HG03039 (cell line): ENCODE measurements at regions not wholly inside any gene's neighbourhood (a gene's known extent, or its start where the extent isn't known, plus 50 kb on each side); places are given as distances from the start of the nearest gene placed in this dataset.

Experiments
- ATAC-seq: cut with Tn5 transposase; IDR thresholded peaks from one replicate; pipeline ENCODE4 v1.9.1; 2021; ENCODE audit warnings: mild to moderate bottlenecking, moderate library complexity; ENCODE audit not compliant: unreplicated experiment

- ATAC-seq: no peak
Measured at GRCh38 chr3:177995381-177996085, 540.7 kb upstream of the KCNMB2 start.

DNA sequence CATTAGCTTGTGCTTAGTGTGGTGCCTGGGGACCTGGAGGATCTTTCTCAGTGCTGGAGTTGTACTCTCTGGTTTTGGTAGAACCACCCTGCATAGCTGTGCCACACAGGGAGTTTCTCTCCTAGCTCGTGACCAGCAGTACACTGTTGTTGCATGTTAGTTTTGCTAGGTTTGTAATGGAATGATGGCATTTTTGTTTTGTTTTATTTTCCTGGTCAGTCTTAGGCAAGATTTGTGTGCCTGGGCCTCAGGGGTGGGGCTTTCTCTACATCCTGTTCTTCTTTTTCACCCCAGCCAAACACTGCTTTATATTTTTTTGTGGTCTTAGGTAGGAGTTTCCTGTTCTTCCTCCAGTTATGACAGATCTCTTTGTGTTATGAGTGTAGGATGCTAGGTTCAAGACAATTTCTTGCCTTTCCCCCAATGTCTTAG lies 534.5 kb upstream of the KCNMB2 start:
- peak; percentile 94 for ATAC-seq

DNA sequence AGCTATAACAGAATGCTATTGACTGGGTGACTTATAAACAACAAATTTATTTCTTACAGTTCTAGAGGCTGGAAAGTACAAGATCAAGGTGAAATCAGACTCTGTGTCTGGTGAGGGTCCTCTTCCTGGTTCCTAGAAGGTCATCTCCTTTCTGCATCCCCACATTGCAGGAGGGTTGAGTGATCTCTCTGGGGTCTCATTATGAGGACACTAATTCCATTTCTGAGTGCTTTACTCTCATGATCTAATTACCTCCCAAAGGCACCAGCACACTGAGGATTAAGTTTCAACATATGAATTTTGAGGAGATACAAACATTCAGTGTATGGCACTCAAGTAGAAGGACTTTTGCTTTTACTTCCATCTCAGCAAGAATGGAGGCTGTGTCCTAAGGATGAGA lies 534.1 kb upstream of the KCNMB2 start:
- no peak for ATAC-seq

GRCh38 chr3:178003756-178004155 lies 532.5 kb upstream of the KCNMB2 start:
- ATAC-seq: no peak

DNA sequence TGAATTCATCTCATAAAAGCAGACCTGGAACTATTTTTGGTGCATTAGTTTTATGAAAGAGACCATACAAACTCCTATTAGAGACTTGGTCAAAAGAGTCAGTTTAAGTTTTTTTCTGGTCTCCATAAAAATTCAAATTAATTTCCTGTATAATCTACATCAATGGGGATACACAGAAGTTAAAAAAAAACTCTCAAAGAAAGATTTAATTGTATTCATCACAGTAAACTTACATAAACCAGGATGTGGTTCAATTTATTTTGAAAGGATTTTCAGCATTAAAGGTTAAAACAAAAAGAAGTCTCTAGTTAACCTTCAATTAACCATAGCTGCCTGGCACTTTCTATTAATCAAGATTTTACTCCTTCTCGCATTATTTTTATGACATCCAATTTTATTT lies 530.3 kb upstream of the KCNMB2 start:
- no peak for ATAC-seq

- ATAC-seq: no peak
Measured at GRCh38 chr3:178010306-178010705, 525.9 kb upstream of the KCNMB2 start.

- ATAC-seq: no peak
Measured at GRCh38 chr3:178019645-178020044, 516.6 kb upstream of the KCNMB2 start.

DNA sequence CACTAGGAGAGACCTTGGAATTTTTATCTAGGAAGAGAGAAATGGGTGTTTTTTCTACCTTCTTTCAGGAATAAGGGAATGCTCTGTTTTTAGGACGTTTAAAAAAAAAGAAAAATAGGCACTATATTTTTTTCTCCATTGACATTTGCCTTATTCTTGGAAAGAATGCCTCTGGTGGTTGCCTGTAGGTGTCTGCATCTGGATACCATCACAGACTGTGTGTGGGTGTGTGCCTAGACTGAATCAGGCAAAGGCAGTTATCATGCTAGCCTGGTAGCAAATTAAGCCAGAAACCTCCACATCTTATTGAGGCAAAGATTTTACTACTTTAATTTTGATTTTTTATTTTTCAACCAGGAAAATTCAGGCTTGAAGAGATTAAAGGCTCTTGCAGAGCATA lies 513.6 kb upstream of the KCNMB2 start:
- ATAC-seq: no peak

GRCh38 chr3:178028933-178029332 lies 507.3 kb upstream of the KCNMB2 start:
- ATAC-seq: no peak

DNA sequence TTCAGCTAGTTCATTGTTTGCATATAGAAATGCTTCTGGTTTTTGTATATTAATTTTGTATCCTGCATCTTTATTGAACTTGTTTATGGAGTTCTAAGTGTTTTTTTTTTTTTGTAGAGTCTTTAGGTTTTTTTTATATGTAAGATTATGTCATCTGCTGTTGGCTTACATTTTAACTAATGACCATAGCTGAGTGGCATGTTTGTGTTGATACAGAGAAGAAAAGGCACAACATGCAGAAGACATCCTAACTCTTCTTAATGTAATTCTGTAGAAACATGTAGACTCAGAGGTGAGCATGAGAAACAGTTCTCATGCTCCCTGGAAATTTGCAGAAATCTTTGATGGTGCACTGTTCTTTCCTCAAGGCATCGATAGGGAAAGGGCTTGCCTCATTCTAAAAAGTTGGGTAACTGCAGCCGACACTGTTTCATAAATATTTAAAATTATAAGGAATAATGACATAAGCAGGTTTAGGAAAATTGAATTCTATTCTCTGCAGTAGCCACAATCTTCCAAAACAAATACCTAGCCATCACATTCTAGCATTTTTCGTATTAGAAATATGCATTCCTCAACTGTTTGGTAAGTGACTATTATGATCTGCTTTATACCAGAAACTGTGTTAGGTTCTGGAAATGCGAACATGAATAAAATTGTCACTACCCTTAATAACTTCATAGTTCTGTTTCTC lies 499.6 kb upstream of the KCNMB2 start:
- no peak for ATAC-seq

GRCh38 chr3:178041931-178042330 lies 494.3 kb upstream of the KCNMB2 start:
- no peak for ATAC-seq

- ATAC-seq: no peak
Measured at GRCh38 chr3:178042376-178042775, 493.9 kb upstream of the KCNMB2 start.

DNA sequence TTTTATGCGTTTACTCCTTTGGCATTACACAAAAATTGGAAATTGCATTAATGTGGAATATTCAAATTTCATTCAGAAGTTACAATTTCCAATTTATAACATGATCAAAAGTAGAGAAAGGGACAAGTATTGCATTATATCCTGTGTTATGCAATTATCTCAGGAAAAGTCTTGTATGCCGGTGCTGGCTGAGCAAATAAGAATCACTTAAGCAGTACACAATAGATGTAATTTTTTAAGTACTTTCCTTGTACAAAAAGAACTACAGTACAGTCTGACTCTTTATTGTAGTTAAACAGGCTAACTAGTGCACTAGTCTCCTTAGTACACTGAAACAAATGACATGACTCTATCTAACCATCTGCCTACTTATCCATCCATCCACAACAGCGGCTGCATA lies 493.2 kb upstream of the KCNMB2 start:
- ATAC-seq: no peak

DNA sequence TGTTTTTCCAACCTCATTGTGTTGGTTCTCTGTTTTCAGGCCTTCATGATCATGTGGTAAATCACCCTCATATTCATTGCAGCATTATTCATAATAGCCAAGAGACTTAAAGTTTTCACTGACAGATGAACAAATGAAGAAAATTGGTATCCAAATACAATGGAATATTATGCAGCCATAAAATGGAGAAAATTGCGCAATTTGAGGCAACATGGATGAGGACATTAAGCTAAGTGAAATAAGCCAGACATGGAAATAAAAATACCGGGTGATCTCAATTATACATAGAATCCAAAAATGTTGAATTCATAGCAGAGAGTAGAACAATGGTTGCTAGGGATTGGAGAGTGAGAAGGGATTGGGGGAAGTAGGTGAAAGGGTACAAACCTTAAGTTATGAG lies 491.9 kb upstream of the KCNMB2 start:
- ATAC-seq: no peak

- no peak for ATAC-seq
Measured at GRCh38 chr3:178047496-178047895, 488.7 kb upstream of the KCNMB2 start.

- ATAC-seq: no peak
Measured at GRCh38 chr3:178048768-178049167, 487.5 kb upstream of the KCNMB2 start.

- ATAC-seq: no peak
Measured at GRCh38 chr3:178054471-178054870, 481.8 kb upstream of the KCNMB2 start.

- ATAC-seq: no peak
Measured at GRCh38 chr3:178055939-178056338, 480.3 kb upstream of the KCNMB2 start.

DNA sequence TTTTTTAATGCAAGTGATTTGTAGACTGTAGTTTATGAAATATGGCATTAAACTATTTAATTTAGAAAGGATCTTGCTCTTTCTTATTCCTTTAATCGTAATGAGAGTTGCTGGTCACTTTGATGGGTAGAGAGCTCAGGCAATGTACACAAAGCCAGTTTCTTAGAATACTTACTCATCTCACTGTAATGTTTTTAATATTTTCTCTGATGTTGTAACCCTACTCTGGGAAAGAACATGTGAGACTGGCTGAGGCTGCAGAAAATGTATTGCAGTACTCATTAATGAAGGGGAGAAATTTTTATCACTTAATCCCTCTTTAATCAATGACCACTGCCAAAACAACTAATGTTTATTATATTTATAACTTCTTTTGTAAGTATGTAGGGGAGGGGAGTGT lies 479.4 kb upstream of the KCNMB2 start:
- no peak for ATAC-seq

GRCh38 chr3:178058629-178059028 lies 477.6 kb upstream of the KCNMB2 start:
- no peak for ATAC-seq

GRCh38 chr3:178059119-178059518 lies 477.1 kb upstream of the KCNMB2 start:
- ATAC-seq: no peak

- no peak for ATAC-seq
Measured at GRCh38 chr3:178059836-178060235, 476.4 kb upstream of the KCNMB2 start.

DNA sequence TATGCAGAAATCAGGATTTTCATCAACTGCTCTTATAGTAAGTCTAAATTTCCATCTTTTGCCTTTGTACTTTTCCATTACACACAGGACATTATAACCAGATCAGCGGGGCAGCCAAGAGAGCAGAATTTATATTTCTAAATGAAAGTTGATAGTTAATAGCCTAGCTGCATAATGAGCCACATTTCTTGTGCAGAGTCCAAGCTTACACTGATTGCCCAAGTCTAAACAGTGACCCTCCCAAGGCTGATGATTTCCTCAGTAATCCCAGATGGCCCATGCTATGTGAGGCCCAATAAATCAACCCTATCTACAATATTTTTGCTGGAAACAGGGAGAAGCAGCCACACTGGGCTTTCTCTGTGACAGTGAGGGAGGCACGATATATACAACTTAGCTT lies 475.8 kb upstream of the KCNMB2 start:
- ATAC-seq: no peak
